SW480 (cell line): ENCODE measurements at regions not wholly inside any gene's neighbourhood (a gene's known extent, or its start where the extent isn't known, plus 50 kb on each side); places are given as distances from the start of the nearest gene placed in this dataset.

Experiments
- DNase-seq: peaks from one replicate; pipeline ENCODE4 v3.0.0-alpha.2; 2016; ENCODE audit warnings: low spot score

DNA sequence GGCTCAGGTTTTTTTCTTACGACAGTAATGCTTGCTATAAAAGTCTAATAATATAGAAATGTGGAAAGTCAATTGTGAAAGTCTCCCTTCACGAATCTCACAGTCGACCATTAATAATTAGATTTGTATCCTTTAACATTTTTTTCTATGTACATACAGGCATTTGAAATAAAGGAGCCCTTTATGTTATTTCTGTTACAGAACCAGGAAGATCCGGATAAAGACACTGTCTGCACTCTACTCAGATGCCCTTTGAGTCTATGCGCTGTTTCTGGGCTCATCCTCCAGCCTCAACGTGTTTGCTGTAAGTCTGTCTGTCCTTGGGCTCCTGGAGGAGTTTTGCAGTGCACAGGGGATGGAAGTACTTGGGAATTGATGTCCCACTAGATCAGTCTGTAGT lies 212.2 kb upstream of the ATP2B1 start:
- no peak for DNase-seq

- DNase-seq, result no peak
Observed at GRCh38 chr12:89919241-89919906, 210.7 kb upstream of the ATP2B1 start.

DNA sequence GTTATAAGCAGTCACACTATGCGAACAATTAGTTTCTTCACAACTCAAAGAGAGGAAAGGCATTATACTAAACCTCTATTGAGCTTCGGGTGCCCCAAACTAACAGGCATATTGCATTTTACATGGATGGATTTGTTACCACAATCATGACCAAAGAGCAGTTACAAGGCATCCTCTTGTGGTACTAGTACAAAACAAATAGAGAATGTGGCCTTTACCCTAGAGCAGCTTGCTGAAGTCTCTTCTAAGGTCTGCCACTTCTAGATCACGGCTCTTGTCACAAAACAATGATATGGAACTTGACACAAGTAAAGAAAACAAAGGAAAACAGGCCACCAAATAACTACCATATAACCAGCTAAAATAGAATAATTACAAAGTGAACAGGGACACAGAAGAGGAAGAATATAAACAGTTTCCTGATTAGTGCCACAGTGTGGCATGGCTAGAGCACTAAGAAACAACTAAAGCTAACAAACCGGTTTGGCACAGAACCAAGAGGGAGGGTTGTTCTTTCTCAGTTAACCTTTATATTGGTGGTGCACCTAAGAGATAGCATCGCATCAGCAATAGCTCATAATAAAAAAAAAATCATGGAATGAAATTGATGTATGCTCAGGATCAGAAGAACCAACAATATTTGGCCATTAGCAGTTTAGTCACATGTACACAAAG lies 209.7 kb upstream of the ATP2B1 start:
- DNase-seq, result no peak

DNA sequence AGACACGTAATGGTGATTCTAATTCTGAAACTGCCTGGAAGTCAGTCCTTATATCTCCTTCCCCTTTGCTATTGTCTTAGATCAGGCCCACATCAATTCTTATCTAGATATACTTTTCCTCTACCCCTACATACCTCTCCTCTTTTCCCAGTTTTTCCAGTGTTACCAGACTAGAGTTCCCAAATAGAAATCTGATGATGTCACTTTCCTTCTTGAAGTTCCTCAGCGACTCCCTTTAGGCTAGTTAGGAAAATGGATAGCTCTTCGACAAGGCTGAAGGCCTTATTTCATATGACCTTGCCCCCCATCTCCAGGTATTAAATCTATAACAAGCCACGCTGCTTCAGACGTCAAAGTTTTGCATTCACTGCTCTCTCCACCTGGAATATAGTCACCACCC lies 201.1 kb upstream of the ATP2B1 start:
- no peak for DNase-seq

DNA sequence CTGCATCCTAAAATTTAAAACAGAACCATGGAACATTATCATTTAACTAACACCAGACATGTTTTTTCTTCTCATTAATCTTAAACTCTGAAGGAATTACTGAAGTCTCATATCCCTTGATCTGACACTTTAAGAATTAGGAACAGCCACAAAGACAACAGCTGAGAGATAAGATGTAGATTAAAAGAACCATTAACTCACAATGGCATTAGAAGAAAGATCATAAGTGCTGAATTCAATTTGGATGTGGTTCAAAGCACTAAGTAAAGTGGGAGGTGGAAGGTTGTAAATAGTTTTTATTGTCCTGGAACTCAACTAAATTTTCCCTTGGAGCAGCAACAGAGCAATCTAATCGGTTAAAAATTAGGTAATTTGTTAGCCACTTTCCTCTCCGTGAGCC lies 199.0 kb upstream of the ATP2B1 start:
- DNase-seq, result no peak

DNA sequence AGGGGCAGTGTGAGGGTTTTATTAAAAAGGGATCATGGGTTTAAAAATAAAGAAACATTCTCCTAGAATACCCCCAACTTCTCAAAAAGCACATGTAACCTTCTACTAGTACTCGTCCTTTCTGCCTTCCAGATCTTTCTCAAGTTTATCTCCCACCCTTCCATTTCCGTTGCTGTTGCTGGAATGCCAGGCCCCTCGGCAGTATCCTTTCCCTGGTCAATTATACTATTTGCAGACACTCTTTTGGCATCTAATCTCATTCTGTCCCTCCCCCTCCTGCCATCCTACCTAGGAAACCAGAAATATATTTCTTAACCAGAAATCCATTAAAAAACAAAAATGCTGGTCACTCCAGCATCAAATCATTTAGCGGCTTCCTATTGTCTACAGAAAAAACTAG lies 198.2 kb upstream of the ATP2B1 start:
- no peak for DNase-seq

GRCh38 chr12:89906178-89906577 lies 197.5 kb upstream of the ATP2B1 start:
- no peak for DNase-seq

GRCh38 chr12:89901906-89902642 lies 193.4 kb upstream of the ATP2B1 start:
- no peak for DNase-seq

DNA sequence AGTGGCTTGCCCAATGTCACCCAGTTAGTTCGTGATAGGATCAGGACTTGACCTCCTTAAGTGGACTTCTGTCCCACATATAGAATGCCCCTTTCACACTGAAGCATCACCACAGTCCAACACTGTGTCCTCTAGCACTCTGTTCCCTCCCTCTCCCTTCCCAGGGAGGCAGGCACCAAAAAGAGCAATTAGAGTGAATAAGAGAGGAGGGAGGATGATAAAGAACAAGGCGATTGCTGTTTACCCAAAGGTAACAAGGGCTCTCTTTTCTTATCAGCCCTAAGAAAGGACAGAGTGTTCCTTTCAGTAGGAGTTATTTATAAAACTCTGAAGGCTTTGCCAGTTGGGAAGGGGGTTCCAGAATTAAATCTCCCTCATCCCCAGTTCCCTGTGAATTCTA lies 192.7 kb upstream of the ATP2B1 start:
- no peak for DNase-seq

- no peak for DNase-seq
Observed at GRCh38 chr12:89899651-89900050, 191.0 kb upstream of the ATP2B1 start.

- DNase-seq, result no peak
Observed at GRCh38 chr12:89895591-89895990, 187.0 kb upstream of the ATP2B1 start.

DNA sequence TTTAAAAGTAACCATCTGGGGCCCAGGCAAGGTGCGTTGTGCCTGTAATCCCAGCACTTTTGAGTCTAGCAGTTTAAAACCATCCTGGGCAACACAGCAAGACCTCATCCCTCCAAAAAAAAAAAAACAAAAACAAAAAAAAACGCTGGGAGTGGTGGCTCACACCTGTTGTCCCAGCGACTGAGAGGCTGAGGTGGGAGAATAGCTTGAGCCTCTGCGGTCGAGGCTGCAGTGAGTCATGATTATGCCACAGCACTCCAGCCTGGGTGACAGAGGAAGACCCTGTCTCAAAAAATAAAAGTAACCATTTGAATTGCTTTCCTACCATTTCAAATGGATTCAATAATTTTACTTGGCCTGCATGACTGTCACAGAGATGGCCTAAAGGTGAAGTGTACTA lies 186.5 kb upstream of the ATP2B1 start:
- no peak for DNase-seq

GRCh38 chr12:89893972-89894706 lies 185.5 kb upstream of the ATP2B1 start:
- DNase-seq, result no peak

DNA sequence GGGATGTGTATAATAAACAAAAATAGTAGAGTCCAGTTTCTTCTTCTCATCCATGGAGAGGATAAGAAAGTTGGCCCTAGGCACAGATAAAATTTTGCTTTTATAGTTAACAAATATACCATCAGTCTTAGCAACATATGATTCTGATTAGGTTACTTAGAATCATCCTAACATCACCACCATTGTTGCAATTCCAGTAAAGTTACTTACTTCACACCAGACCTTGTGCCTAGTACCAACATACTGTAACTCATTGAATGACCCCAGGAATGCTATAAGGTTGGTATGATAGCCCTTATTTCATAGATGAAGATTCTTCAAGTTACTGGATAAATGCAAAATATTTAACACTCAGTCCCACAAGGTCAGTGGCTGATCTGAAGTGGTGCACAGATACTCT lies 183.8 kb upstream of the ATP2B1 start:
- DNase-seq, result no peak

DNA sequence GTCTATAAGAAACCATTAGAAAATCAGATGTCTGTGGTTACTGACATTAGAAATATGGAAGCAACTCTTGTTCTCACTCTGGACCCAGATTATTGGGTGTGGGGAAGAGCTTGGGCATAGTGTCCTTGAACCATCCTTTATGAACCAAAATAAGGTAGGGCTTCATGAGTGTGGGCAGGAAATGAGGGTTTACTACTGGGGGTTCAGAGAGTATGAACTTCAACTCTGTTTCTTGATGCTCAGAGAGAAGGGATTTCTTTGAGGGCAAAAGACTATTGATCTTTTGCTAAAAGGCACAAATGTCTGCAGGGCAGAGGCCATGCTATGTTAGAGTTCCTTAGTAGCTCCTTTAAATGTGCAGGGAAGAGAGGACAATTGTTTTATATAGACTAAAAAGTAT lies 183.3 kb upstream of the ATP2B1 start:
- DNase-seq, result no peak

- no peak for DNase-seq
Observed at GRCh38 chr12:89890161-89890560, 181.5 kb upstream of the ATP2B1 start.

DNA sequence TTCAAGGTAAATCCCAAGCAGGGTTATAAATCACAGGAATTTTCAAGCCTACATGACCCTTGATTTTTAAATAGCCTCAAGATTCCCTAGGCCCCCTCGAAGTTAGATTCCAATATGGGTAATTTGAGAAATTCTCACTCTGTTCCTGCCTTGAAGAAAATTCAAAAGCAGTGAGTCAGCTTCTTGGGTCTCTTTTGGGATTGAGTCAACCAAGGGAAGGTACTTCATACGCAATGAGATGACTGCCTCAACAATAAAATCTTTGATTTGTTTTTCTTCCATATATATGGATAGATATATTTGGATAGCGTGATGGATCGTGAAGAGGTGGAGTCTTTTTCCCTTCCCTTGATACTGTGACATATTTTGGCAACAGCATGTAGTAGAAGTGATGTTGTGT lies 180.4 kb upstream of the ATP2B1 start:
- no peak for DNase-seq

DNA sequence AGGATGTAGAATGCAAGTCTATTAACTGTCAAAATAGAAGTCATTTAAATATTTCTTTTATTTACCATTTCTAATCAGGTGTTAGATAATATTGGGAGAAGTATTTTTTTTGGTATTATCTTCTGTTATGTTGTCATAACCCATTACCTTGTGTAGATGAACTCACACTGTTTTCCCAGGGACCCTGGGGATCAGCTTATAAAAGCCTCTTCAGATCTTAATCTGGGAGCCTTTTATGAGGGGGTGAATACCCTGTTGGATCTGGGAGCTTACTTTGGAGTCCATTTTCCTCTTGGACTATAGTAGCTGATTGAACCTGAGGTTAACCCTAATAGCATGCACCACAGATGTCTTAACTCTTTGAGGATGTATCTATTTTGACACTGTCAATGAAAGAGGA lies 176.3 kb upstream of the ATP2B1 start:
- DNase-seq, result no peak

DNA sequence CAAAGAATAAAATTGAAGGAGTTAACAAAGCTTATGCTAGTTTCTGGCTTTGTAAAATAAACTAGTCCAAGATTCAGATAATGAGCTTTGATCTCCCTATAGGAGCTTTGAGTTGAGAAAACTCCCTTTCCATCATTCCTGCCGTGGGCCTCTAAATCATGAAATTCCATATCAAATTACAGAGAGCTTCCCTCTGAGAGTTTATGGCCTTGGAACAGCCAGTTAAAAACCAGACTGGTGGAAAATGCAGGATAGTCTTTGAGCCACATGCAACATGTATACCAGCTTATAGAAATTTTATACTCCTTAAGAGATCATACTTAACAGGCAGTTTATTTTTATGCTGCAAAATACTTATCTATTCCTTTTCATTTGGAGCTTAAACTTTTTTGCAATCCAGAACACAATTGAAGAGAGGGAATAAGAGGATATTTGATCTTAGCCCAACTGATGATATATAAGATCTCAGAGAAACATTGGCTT lies 175.8 kb upstream of the ATP2B1 start:
- no peak for DNase-seq

- no peak for DNase-seq
Observed at GRCh38 chr12:89883630-89884389, 175.2 kb upstream of the ATP2B1 start.

DNA sequence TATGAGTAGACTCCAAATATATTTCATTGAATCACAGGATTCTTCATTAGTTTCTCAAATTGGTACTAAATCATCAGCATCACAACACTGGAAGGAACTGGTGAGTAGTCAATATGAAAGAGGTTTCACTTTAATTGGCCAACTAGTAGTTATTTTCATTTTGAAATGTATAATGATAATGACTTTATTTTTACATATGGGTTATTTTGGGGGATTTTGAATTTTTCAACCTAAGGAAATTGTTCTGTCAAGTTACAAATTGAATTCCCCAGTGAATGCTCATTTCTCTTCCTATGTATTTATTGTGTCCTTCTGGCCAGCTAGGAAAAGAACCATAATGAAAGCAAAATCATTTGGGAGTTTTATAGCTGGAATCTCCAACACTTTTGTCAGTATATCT lies 174.2 kb upstream of the ATP2B1 start:
- no peak for DNase-seq

GRCh38 chr12:89882050-89882449 lies 173.4 kb upstream of the ATP2B1 start:
- DNase-seq, result no peak
